Liver (tissue), 3 donors: ENCODE measurements at regions not wholly inside any gene's neighbourhood (a gene's known extent, or its start where the extent isn't known, plus 50 kb on each side); places are given as distances from the start of the nearest gene placed in this dataset.

ENCODE experiments used
- EGR1 ChIP-seq, 2 donors: IDR thresholded peaks; 2 replicates each; pipeline ENCODE4 v1.6.1; 2016 to 2018; ENCODE audit warnings: antibody characterized with exemption in 2 of 2, low read depth in 2 of 2
- FOXA1 ChIP-seq: IDR thresholded peaks from 2 replicates; pipeline ENCODE4 v1.6.1; 2016; ENCODE audit warnings: antibody characterized with exemption
- GABPA ChIP-seq, 2 donors: IDR thresholded peaks in 1 of 2; conservative IDR thresholded peaks in 1 of 2; 2 replicates each; pipeline ENCODE4 v1.6.1; 2016; ENCODE audit warnings: antibody characterized with exemption in 2 of 2, mild to moderate bottlenecking in 1 of 2, moderate library complexity in 1 of 2
- TAF1 ChIP-seq: conservative IDR thresholded peaks from 2 replicates; pipeline ENCODE4 v1.6.1; 2016; ENCODE audit warnings: antibody characterized with exemption, mild to moderate bottlenecking
- TF ChIP-seq, protein P1 (sequence below): fragments of 150-350 bp; IDR thresholded peaks from 2 replicates; pipeline ENCODE4 v1.5.1; 2017; ENCODE audit warnings: improper control_type of control experiment, low read depth, low read length; ENCODE audit not compliant: missing input control
- TF ChIP-seq, protein P2 (sequence below): IDR thresholded peaks from 2 replicates; pipeline ENCODE4 v1.6.1; 2016; ENCODE audit warnings: antibody characterized with exemption, mild to moderate bottlenecking
- donor health status: healthy.
- donor health status: healthy.

DNA sequence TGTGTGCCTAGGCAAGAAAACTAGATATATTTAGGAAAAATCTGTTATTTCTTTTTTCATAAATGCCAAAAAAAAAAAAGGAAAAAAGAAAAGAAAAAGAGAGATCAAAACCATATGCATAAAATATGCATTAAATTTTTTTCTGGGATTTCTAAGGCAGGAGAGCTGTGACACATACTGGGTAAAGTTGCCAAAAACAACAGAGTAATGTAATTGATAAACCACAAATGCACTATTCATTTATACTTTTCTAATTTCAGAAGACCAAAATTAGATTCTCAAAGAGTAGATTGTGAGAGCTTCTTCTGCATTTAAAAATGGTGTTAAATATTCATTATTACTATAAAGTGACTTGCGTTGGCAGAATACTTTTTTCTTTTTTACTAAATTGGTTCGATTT lies 673.8 kb upstream of the MGAT4C start:
- TF ChIP-seq, protein P1, sequence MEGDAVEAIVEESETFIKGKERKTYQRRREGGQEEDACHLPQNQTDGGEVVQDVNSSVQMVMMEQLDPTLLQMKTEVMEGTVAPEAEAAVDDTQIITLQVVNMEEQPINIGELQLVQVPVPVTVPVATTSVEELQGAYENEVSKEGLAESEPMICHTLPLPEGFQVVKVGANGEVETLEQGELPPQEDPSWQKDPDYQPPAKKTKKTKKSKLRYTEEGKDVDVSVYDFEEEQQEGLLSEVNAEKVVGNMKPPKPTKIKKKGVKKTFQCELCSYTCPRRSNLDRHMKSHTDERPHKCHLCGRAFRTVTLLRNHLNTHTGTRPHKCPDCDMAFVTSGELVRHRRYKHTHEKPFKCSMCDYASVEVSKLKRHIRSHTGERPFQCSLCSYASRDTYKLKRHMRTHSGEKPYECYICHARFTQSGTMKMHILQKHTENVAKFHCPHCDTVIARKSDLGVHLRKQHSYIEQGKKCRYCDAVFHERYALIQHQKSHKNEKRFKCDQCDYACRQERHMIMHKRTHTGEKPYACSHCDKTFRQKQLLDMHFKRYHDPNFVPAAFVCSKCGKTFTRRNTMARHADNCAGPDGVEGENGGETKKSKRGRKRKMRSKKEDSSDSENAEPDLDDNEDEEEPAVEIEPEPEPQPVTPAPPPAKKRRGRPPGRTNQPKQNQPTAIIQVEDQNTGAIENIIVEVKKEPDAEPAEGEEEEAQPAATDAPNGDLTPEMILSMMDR: no peak
- TF ChIP-seq FOXA1 (no peak), EGR1 (IDR thresholded peaks at IDR 0.05; ENCODE audit: low read depth in 2 of 2) (no peak), TAF1 (no peak), GABPA (IDR thresholded peaks at IDR 0.05 in 1 of 2, conservative IDR thresholded peaks at IDR 0.05 in 1 of 2) (no peak)
- TF ChIP-seq, protein P2, sequence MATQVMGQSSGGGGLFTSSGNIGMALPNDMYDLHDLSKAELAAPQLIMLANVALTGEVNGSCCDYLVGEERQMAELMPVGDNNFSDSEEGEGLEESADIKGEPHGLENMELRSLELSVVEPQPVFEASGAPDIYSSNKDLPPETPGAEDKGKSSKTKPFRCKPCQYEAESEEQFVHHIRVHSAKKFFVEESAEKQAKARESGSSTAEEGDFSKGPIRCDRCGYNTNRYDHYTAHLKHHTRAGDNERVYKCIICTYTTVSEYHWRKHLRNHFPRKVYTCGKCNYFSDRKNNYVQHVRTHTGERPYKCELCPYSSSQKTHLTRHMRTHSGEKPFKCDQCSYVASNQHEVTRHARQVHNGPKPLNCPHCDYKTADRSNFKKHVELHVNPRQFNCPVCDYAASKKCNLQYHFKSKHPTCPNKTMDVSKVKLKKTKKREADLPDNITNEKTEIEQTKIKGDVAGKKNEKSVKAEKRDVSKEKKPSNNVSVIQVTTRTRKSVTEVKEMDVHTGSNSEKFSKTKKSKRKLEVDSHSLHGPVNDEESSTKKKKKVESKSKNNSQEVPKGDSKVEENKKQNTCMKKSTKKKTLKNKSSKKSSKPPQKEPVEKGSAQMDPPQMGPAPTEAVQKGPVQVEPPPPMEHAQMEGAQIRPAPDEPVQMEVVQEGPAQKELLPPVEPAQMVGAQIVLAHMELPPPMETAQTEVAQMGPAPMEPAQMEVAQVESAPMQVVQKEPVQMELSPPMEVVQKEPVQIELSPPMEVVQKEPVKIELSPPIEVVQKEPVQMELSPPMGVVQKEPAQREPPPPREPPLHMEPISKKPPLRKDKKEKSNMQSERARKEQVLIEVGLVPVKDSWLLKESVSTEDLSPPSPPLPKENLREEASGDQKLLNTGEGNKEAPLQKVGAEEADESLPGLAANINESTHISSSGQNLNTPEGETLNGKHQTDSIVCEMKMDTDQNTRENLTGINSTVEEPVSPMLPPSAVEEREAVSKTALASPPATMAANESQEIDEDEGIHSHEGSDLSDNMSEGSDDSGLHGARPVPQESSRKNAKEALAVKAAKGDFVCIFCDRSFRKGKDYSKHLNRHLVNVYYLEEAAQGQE: no peak
